NB4 (cell line): ENCODE measurements at regions not wholly inside any gene's neighbourhood (a gene's known extent, or its start where the extent isn't known, plus 50 kb on each side); places are given as distances from the start of the nearest gene placed in this dataset.

ENCODE experiments used
- CTCF ChIP-seq: IDR thresholded peaks from one replicate; pipeline ENCODE4 v1.5.1; 2012; ENCODE audit warnings: low read depth, low read length
- MAX ChIP-seq: IDR thresholded peaks from 2 replicates; pipeline ENCODE4 v1.6.1; 2011; ENCODE audit warnings: low read depth, low read length
- POLR2A ChIP-seq: IDR thresholded peaks from 2 replicates; pipeline ENCODE4 v1.6.1; 2011; ENCODE audit warnings: mild to moderate bottlenecking; ENCODE audit not compliant: insufficient read length; ENCODE audit errors: extremely low read depth

GRCh38 chr6:11845664-11846577, 67.3 kb upstream of the ADTRP start:
- TF ChIP-seq CTCF (no peak), MAX (no peak), POLR2A (no peak)
